Astrocyte (in vitro differentiated cells and primary cell): ENCODE measurements at regions not wholly inside any gene's neighbourhood (a gene's known extent, or its start where the extent isn't known, plus 50 kb on each side); places are given as distances from the start of the nearest gene placed in this dataset.
"Not testable (repeated sequence)": the region's sequence is repeated elsewhere in the genome, so short reads cannot be mapped to it uniquely, and the experiment has no call there.

Experiments
- DNase-seq: peaks from one replicate; pipeline ENCODE4 v3.0.0-alpha.2; 2010; ENCODE audit warnings: low read depth
- FAIRE-seq: peaks from 2 replicates; lab custom pipeline; 2011; peaks lifted over from hg19 to GRCh38; lab: Jason Lieb, UNC
- H2AFZ ChIP-seq: 2 replicates; pipeline ENCODE4 v1.6.0; 2012; ENCODE audit warnings: low read depth, low read length, inconsistent platforms
- H3K27ac ChIP-seq: 2 replicates; pipeline ENCODE4 v1.5.1; 2011; ENCODE audit warnings: low read depth, low read length, inconsistent platforms
- H3K27me3 ChIP-seq: 2 replicates; pipeline ENCODE4 v1.6.0; 2011; ENCODE audit warnings: low read length, inconsistent platforms; ENCODE audit not compliant: insufficient read depth
- H3K36me3 ChIP-seq: 2 replicates; pipeline ENCODE4 v1.5.1; 2011; ENCODE audit warnings: low read length, inconsistent platforms; ENCODE audit not compliant: insufficient read depth
- H3K4me1 ChIP-seq: 2 replicates; pipeline ENCODE4 v1.5.1; 2011; ENCODE audit warnings: low read length, inconsistent platforms; ENCODE audit not compliant: insufficient read depth
- H3K4me2 ChIP-seq: 2 replicates; pipeline ENCODE4 v1.6.0; 2012; ENCODE audit warnings: low read length, inconsistent platforms
- H3K4me3 ChIP-seq: 2 replicates; pipeline ENCODE4 v1.5.1; 2011; ENCODE audit warnings: low read depth, mild to moderate bottlenecking, low read length, inconsistent platforms; ENCODE audit not compliant: insufficient read depth
- H3K79me2 ChIP-seq: 2 replicates; pipeline ENCODE4 v1.6.0; 2012; ENCODE audit warnings: mild to moderate bottlenecking, low read length, inconsistent platforms; ENCODE audit not compliant: insufficient read depth
- H3K9ac ChIP-seq: 2 replicates; pipeline ENCODE4 v1.6.0; 2012; ENCODE audit warnings: mild to moderate bottlenecking, low read length, inconsistent platforms
- H3K9me3 ChIP-seq: 2 replicates; pipeline ENCODE4 v1.5.1; 2012; ENCODE audit warnings: low read depth, mild to moderate bottlenecking, low read length, inconsistent platforms; ENCODE audit not compliant: insufficient read depth
- H4K20me1 ChIP-seq: 2 replicates; pipeline ENCODE4 v1.6.0; 2012; ENCODE audit warnings: low read length, inconsistent platforms; ENCODE audit not compliant: insufficient read depth
- H3K27ac Mint-ChIP-seq: one replicate; pipeline ENCODE4 v1.8.0; 2021; ENCODE audit warnings: mild to moderate bottlenecking, mixed read lengths; ENCODE audit not compliant: unreplicated experiment
- H3K27me3 Mint-ChIP-seq: one replicate; pipeline ENCODE4 v1.8.0; 2021; ENCODE audit warnings: low read depth, mixed read lengths; ENCODE audit not compliant: unreplicated experiment
- H3K36me3 Mint-ChIP-seq: one replicate; pipeline ENCODE4 v1.8.0; 2021; ENCODE audit warnings: low read depth, mixed read lengths; ENCODE audit not compliant: unreplicated experiment
- H3K4me1 Mint-ChIP-seq: one replicate; pipeline ENCODE4 v1.8.0; 2021; ENCODE audit warnings: low read depth, mixed read lengths; ENCODE audit not compliant: unreplicated experiment
- H3K4me3 Mint-ChIP-seq: one replicate; pipeline ENCODE4 v1.8.0; 2021; ENCODE audit warnings: mild to moderate bottlenecking, moderate library complexity, mixed read lengths; ENCODE audit not compliant: unreplicated experiment
- H3K9me3 Mint-ChIP-seq: one replicate; pipeline ENCODE4 v1.8.0; 2021; ENCODE audit warnings: mild to moderate bottlenecking, mixed read lengths; ENCODE audit not compliant: unreplicated experiment

DNA sequence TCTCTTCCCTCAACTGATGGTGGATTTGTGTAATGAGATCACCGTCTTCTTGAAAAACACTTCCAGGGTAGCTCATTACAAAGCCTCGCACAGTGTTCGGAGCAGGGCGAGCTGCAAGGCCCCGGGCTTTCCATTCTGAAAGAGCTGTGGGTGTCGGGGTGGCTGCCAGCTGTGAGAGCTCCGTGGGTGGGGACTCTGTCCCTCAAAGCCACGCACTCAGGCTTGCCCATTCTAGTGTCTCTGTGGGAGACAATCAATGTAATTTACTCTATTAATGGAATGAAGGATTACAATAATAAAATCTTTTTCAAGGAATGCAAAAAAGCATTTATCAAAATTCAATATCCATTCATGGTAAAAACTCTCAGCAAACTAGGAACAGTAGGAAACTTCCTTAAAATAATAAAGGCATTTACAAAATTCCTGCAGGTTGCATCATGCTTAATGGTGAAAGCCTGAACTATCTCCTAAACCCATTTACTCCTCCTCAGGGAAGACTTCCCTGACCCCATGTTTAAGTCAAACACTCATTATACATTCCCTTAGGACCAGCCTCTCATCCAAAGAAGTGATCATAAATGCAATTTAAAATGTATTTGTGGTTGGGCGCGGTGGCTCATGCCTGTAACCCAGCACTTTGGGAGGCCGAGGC lies 224.5 kb upstream of the PLGLB1 start:
- not testable (repeated sequence) for H3K4me3 Mint-ChIP-seq, H3K9me3 Mint-ChIP-seq, H3K4me1 Mint-ChIP-seq, H3K4me2 ChIP-seq, H3K27me3 ChIP-seq, H3K36me3 Mint-ChIP-seq, H3K79me2 ChIP-seq, H4K20me1 ChIP-seq, H2AFZ ChIP-seq, H3K4me1 ChIP-seq, FAIRE-seq, H3K27ac ChIP-seq, DNase-seq, H3K36me3 ChIP-seq, H3K9ac ChIP-seq, H3K9me3 ChIP-seq, H3K27ac Mint-ChIP-seq, H3K4me3 ChIP-seq, H3K27me3 Mint-ChIP-seq

DNA sequence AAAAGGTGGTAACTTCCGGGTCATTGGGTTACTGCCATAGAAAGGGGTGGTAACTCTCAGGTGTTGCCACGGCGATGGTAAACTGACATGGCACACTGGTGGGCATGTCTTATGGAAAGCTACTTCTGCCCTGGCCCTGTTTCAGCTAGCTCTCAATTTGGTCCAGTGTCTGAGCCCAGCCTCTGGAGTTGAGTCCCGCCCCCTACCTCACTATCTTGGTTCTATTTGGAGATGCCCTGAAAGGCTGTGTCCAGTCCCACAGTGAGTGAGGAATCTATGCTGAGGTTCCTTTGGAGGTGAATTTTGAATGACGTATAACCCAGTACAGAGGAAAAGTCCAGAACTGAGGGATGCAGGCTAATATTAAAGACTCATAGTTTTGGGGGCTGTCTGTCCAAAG lies 230.4 kb upstream of the PLGLB1 start:
- not testable (repeated sequence) for H3K4me1 ChIP-seq, DNase-seq, H3K27ac Mint-ChIP-seq, H3K27me3 Mint-ChIP-seq, H3K36me3 ChIP-seq, H4K20me1 ChIP-seq, H3K4me1 Mint-ChIP-seq, H3K9me3 Mint-ChIP-seq, H3K4me3 Mint-ChIP-seq, H2AFZ ChIP-seq, H3K4me2 ChIP-seq, H3K9ac ChIP-seq, H3K79me2 ChIP-seq, H3K9me3 ChIP-seq, H3K27me3 ChIP-seq, H3K4me3 ChIP-seq, H3K27ac ChIP-seq, FAIRE-seq, H3K36me3 Mint-ChIP-seq

DNA sequence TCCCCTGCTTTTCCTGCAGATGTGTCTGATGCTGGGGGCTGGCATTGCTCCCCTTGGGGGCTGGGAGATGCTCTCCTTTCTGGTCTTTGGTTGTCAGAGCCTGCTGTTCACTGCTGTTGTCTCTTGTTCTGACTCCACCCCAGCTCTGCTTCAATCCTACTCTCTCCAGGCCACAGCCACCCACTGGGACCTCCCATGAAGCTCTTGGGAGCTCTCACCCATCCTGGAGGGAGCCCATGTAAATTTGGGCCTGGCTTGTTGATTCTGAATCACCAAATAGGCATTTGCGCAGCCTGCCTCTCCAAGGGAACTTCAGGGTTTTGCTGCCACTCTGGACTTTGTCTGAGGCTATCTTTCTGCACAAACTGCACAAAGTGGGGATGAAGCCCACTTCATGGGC lies 232.9 kb upstream of the PLGLB1 start:
- DNase-seq, H3K36me3 Mint-ChIP-seq, H3K4me1 Mint-ChIP-seq, H3K4me1 ChIP-seq, H3K27me3 Mint-ChIP-seq, FAIRE-seq, H3K4me2 ChIP-seq, H3K79me2 ChIP-seq, H3K9me3 Mint-ChIP-seq, H3K27me3 ChIP-seq, H3K27ac Mint-ChIP-seq, H3K36me3 ChIP-seq, H4K20me1 ChIP-seq, H3K4me3 Mint-ChIP-seq, H3K9me3 ChIP-seq, H3K9ac ChIP-seq, H3K4me3 ChIP-seq, H2AFZ ChIP-seq, H3K27ac ChIP-seq: not testable (repeated sequence)

DNA sequence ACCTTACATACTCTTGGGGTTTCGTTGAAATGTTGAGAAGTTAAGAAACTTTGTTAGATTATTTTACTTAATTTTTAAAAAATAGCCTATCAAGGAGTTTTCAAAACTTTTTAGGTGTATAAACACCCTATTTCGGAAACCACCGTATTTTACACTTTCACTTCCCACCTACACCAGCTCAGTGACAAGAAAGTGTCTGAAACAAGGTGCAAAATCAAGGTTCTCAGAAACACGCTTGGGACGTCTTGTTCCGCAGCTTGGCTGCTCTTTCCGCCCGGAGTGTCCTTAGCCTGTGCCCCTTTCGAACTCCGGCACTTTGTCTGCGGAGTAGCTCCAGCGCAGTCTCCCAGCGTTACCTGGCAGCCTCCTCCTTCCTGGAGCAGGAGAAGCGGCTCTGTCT lies 233.8 kb upstream of the PLGLB1 start:
- not testable (repeated sequence) for H3K4me1 Mint-ChIP-seq, H4K20me1 ChIP-seq, H3K9me3 ChIP-seq, H3K27me3 Mint-ChIP-seq, H3K27ac ChIP-seq, H3K4me3 Mint-ChIP-seq, H3K9ac ChIP-seq, DNase-seq, FAIRE-seq, H3K9me3 Mint-ChIP-seq, H3K4me3 ChIP-seq, H3K27ac Mint-ChIP-seq, H2AFZ ChIP-seq, H3K4me2 ChIP-seq, H3K36me3 Mint-ChIP-seq, H3K36me3 ChIP-seq, H3K4me1 ChIP-seq, H3K27me3 ChIP-seq, H3K79me2 ChIP-seq

DNA sequence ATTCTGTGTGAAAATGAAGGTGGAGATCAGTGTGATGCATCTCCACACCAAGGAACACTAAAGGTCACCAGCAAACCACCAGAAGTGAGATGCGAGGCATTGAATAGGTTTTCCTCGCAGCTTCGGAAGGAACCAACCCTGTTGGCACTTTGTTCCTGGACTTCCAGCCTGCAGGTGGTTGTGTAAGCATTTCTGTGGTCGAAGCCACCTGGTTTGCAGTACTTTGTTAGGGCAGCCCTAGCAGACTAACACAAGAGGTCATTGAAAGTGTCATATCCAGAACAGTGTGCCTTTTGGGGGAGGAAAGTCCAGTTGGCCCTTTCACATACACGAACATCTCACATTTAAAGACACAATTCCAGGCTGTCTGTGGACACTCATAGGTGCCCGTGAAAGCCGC lies 237.2 kb upstream of the PLGLB1 start:
- H3K4me3 ChIP-seq, H3K36me3 Mint-ChIP-seq, H3K4me3 Mint-ChIP-seq, H3K79me2 ChIP-seq, H3K27me3 ChIP-seq, H4K20me1 ChIP-seq, H2AFZ ChIP-seq, H3K27ac Mint-ChIP-seq, H3K9me3 Mint-ChIP-seq, H3K27me3 Mint-ChIP-seq, H3K27ac ChIP-seq, H3K4me2 ChIP-seq, FAIRE-seq, H3K4me1 Mint-ChIP-seq, H3K36me3 ChIP-seq, H3K9me3 ChIP-seq, DNase-seq, H3K9ac ChIP-seq, H3K4me1 ChIP-seq: not testable (repeated sequence)

DNA sequence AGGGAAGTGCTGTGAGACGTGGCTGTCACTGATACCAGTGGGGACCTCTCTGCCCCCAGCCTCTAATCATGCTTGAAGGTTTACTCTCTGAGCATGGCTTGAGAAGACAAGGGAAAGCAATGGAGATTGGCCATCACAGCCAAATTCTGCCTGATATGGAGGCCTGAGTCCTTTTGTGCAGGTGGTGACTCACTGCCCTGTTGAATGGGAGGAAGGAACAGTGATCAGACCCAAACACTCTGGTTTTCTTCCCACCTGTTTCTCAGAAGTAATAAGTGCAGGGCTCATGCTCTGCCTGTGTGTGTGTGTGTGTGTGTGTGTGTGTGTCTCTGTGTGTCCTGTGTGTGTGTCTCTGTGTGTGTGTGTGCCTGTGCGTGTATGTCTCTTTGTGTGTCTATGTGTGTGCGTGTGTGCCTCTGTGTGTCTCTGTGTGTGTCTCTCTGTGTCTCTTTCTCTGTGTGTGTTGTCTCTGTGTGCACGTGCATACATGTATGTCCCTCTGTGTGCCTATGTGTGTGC lies 240.6 kb upstream of the PLGLB1 start:
- DNase-seq = not testable (repeated sequence)

More for the DNA sequence above, 240.6 kb upstream of the PLGLB1 start:
- not testable (repeated sequence) for H3K4me1 Mint-ChIP-seq, H3K27me3 ChIP-seq, H3K36me3 ChIP-seq, H3K27me3 Mint-ChIP-seq, H3K79me2 ChIP-seq, H3K4me3 Mint-ChIP-seq, H3K4me2 ChIP-seq, H3K9me3 ChIP-seq, FAIRE-seq, H3K4me3 ChIP-seq, H3K9me3 Mint-ChIP-seq, H3K27ac Mint-ChIP-seq, H2AFZ ChIP-seq, H3K4me1 ChIP-seq, H3K9ac ChIP-seq, H3K36me3 Mint-ChIP-seq, H3K27ac ChIP-seq, H4K20me1 ChIP-seq
